ENCODE measurements at regions not wholly inside any gene's neighbourhood (a gene's known extent, or its start where the extent isn't known, plus 50 kb on each side); places are given as distances from the start of the nearest gene placed in this dataset.

- H3K4me3 ChIP-seq (ENCODE audit: low read depth, low read length) = no peak overlapping the region
- ChIA-PET CTCF (no interaction called here), POLR2A (no interaction called here)
- H3K27me3 ChIP-seq (ENCODE audit: control insufficient read depth, insufficient read depth, low read length) = no peaks in the 10 kb centered on the region
- no peak for DNase-seq (ENCODE audit: low read depth)
- no peak for TF ChIP-seq CTCF (IDR thresholded peaks at IDR 0.05; ENCODE audit: insufficient read depth, low read depth, low read length)
- H3K36me3 ChIP-seq (ENCODE audit: control insufficient read depth, insufficient read depth, low read length) = no peaks in the 10 kb centered on the region
Measured at GRCh38 chr12:17778242-17778641, 311.8 kb downstream of the RERGL start.

- no peak for DNase-seq (ENCODE audit: low read depth)
- POLR2A ChIA-PET = no interaction called here
- no peak for TF ChIP-seq CTCF (IDR thresholded peaks at IDR 0.05; ENCODE audit: insufficient read depth, low read depth, low read length)
- no peaks in the 10 kb centered on the region for H3K36me3 ChIP-seq (ENCODE audit: control insufficient read depth, insufficient read depth, low read length)
- no peaks in the 10 kb centered on the region for H3K27me3 ChIP-seq (ENCODE audit: control insufficient read depth, insufficient read depth, low read length)
- H3K4me3 ChIP-seq (ENCODE audit: low read depth, low read length) = no peak overlapping the region
- CTCF ChIA-PET = no interaction called here
Measured at GRCh38 chr12:17763366-17763765, 326.6 kb downstream of the RERGL start.

- no peaks in the 10 kb centered on the region for H3K36me3 ChIP-seq (ENCODE audit: control insufficient read depth, insufficient read depth, low read length)
- H3K27me3 ChIP-seq (ENCODE audit: control insufficient read depth, insufficient read depth, low read length) = no peaks in the 10 kb centered on the region
- POLR2A ChIA-PET = no interaction called here
- DNase-seq (ENCODE audit: low read depth) = no peak
- H3K4me3 ChIP-seq (ENCODE audit: low read depth, low read length) = no peak overlapping the region
- CTCF ChIA-PET = no interaction called here
- no peak for TF ChIP-seq CTCF (IDR thresholded peaks at IDR 0.05; ENCODE audit: insufficient read depth, low read depth, low read length)
Measured at GRCh38 chr12:17759982-17760381, 330.0 kb downstream of the RERGL start.

All from BJ (cell line).